ENCODE measurements at regions not wholly inside any gene's neighbourhood (a gene's known extent, or its start where the extent isn't known, plus 50 kb on each side); places are given as distances from the start of the nearest gene placed in this dataset.

DNA sequence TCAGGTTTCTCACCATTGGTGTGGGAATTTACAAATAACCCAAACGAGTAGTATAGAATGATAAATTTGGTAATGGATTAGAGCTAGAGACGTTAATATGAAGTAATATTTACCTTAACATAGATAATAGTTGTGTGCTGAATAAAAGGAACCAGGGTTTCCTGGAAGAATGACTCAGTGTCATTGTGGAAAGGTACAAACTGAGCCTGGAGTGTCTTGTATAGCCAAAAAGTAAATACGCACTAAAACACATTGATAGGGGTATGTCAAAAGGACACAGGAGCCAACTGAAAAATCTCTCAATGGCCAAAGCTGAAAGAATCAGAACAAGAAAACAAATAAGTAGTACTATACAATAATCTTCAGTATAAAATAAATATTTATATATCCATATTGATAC lies 363.5 kb downstream of the SLCO4C1 start:
- DNase-seq (ENCODE audit: low read depth) = no peak

DNA sequence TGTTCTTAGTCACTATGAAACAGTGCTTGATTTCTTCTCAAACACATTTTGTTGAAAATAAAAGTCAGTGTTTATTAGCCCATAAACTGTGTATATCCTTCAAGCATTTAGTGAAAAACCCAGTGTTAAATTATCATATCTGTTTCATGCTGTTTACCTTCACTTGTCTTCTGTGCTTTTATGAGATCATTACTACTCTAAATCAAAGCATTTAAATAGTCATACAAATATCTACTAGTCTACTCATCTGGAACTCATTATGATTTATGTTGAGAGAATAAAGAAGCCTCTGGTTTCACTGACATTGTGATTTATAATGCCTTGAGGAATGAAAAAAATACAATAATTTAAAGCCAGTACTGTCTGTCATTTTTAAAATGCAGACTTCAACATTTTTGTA lies 366.5 kb downstream of the SLCO4C1 start:
- no peak for DNase-seq (ENCODE audit: low read depth)

DNA sequence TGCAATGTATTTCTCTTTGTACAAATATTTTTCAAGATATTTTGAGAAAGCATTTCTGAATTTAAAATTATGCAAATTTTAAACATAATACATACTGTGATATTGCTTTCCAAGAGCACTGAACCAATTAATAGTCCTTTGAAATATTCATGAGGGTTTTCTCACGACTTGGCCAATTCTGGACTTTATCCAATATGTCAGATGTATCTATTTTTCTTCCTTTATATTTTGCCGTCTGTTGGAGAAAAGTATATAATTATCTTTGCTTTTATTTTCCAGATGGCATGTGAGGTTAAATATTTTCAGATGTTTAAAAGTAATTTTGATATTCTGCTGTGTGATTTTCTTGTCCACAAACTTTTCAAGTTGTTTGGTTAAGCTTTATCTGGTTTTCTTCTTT lies 378.9 kb downstream of the SLCO4C1 start:
- no peak for DNase-seq (ENCODE audit: low read depth)

DNA sequence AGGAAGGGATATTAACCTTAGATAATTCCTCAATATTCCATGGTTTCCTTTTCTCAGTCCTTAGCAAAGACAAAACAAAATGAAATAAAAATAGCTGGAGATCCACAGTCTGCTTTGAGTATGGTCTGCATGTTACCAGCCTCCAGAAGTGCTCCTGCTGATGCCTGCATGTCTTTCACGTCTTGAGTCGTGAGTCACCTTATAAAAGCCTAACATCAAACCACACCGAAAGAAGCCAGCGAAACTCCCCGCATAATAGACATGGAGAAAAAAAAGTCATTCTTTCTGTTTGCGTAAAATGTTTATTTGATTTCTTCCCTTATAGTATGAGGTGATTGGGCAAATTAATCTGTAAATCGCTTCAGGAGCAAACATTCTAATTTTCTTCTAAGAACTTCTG lies 380.5 kb downstream of the SLCO4C1 start:
- DNase-seq (ENCODE audit: low read depth) = no peak

DNA sequence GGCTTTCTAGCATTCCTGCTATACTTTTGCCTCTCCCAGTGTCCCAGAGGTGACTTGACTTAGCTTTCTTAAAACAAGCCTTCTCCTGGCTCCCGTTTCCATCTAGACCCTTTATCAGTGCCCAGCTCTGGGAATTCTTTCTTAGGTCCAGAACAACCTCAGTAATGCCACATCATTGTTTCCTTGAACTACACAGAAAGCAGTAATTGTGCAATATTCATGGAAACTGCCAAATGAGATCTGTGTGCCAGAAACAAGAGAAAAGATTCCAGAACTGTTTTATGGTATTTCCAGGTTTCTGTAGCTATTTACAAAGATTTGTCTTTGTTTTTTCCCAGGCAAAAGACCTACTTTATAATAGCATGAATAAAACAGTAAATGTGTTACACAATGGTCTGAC lies 391.3 kb downstream of the SLCO4C1 start:
- no peak for DNase-seq (ENCODE audit: low read depth)

DNA sequence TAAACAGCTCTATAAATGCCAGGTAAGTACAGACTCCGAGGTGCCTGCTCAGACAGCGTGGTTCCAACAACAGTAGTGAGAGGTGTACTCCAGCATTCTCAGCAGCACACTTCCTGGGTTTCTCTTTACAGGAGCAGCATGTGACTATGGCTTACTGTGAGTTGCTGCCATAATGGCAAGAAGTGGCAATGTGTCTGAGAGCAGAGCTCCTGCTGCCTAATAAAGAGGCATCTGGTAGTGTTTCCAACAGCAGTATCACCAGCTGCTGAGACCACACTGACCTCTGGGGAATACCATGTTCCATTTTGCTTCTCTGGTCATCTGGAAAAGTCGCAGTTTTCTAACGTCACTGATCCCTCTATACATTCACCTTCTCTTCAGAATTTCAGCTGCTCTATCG lies 398.2 kb downstream of the SLCO4C1 start:
- DNase-seq (ENCODE audit: low read depth) = no peak

DNA sequence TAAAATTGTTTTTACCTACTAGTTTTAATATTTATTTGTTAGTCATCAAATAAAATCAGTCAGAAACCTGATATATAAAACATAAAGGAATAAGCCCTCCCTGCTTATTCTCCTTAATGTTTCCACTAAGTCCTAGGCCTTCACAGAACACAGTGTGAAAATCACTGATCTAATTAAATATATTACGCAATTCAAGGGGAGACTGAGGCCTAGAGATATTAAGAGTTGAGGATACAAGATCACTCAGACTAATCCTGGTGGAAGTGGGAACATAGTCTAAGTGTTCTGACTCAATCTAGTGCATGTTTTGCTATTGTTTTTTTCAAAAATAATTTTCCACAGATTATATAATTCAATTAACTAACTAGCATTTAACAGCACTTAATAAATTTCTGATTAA lies 401.1 kb downstream of the SLCO4C1 start:
- no peak for DNase-seq (ENCODE audit: low read depth)

GRCh38 chr5:101878190-101878589 lies 417.9 kb downstream of the SLCO4C1 start:
- DNase-seq (ENCODE audit: low read depth) = no peak

GRCh38 chr5:101877451-101877850 lies 418.6 kb downstream of the SLCO4C1 start:
- DNase-seq (ENCODE audit: low read depth) = no peak

- no peak for DNase-seq (ENCODE audit: low read depth)
These were observed 429.6 kb downstream of the SLCO4C1 start for GRCh38 chr5:101866473-101866872.

DNA sequence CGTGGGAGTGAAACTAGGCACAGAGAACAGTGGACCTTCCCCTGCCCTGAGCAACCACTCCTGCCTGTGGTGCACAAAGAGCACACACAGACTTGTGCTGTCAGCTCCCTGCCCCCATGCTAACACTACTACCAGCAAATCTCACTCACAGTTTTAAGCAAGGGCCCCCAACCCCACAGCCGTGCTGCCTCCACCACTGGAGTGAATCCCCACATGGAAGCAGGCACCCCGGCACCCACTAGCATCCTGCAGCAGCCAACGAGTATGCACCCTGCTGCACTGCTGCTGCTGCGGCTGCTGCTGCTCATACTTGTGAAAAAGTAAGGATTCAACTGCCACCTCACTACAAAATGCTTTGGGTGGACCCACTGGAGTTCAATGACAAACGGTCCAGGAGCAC lies 435.5 kb downstream of the SLCO4C1 start:
- DNase-seq (ENCODE audit: low read depth) = no peak

DNA sequence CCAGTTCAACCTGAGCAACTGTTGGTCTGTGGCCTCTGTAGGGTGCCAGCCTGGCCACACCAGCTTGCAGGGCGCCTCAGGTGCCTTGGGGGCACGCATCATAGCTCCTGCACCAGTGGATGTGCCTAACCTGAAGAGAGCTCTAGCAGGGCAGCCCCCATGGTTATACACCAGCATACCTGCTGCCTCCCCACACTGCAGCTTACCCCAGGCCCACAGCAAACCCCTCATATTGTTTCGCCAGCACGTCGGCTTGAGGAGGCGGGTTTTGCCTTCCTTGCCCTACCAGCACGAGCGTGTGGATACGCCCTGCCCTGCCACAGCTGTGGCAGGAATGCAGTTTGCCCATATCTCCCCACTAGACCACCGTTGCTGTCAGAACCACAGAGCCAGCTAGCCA lies 435.9 kb downstream of the SLCO4C1 start:
- DNase-seq (ENCODE audit: low read depth) = no peak

- no peak for DNase-seq (ENCODE audit: low read depth)
These were observed 449.6 kb downstream of the SLCO4C1 start for GRCh38 chr5:101846496-101846895.

- no peak for DNase-seq (ENCODE audit: low read depth)
These were observed 453.0 kb downstream of the SLCO4C1 start for GRCh38 chr5:101843055-101843454.

- no peak for DNase-seq (ENCODE audit: low read depth)
These were observed 457.6 kb downstream of the SLCO4C1 start for GRCh38 chr5:101838435-101838834.

GRCh38 chr5:101829255-101829654 lies 466.8 kb downstream of the SLCO4C1 start:
- DNase-seq (ENCODE audit: low read depth) = no peak

- DNase-seq (ENCODE audit: low read depth) = no peak
These were observed 484.6 kb downstream of the SLCO4C1 start for GRCh38 chr5:101811466-101811865.

DNA sequence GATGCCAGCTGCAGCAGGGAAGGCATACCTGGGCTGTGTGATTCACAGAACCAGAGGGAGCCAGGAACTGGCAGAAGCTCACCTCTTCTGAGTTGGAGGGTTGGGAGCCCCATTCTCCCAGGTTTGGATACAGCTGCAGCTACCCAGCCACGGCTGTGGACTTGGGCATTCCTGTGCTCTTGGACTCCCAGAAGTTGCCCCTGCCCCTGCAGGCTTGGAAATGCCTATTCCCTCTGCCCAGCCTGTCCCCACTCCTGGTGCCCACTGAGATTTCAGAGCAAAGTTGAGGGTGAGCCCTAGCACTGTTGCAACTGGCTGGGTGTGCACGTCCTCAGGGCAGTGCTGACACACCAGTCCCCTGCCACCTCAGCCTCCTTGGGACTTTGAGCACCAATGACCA lies 489.7 kb downstream of the SLCO4C1 start:
- no peak for DNase-seq (ENCODE audit: low read depth)

DNA sequence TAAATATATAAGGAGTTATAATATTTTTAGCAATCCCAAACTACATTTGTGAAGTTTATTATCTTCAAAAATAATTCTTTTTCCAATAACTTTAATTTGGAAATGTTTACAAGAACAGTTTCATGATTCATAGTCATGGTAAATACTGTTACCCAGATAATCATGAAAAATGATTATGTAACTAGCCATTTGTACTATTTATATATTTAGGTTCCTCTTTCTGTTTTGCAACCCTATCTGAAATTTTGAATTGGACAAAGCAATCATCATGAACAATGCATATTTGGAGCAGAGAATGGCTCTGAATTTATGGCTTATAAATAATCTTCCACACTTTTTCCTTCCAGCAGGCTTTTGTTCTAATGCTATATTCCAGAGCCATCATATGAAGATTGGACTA lies 499.7 kb downstream of the SLCO4C1 start:
- no peak for DNase-seq (ENCODE audit: low read depth)

GRCh38 chr5:101788797-101789196 lies 507.3 kb downstream of the SLCO4C1 start:
- DNase-seq (ENCODE audit: low read depth) = no peak

- no peak for DNase-seq (ENCODE audit: low read depth)
These were observed 511.0 kb downstream of the SLCO4C1 start for GRCh38 chr5:101785090-101785489.

GRCh38 chr5:101783241-101784013 lies 512.7 kb downstream of the SLCO4C1 start:
- no peak for DNase-seq (ENCODE audit: low read depth)

- no peak for DNase-seq (ENCODE audit: low read depth)
These were observed 513.6 kb downstream of the SLCO4C1 start for GRCh38 chr5:101782352-101783103.

GRCh38 chr5:101751105-101751504 lies 545.0 kb downstream of the SLCO4C1 start:
- no peak for DNase-seq (ENCODE audit: low read depth)
